Nephron (organoid): ENCODE measurements at regions not wholly inside any gene's neighbourhood (a gene's known extent, or its start where the extent isn't known, plus 50 kb on each side); places are given as distances from the start of the nearest gene placed in this dataset.

Experiments
- H3K27ac Mint-ChIP-seq, 3 experiments: 2 replicates each; pipeline ENCODE4 v1.8.0; 2020; ENCODE audit warnings: mixed read lengths in 3 of 3, mild to moderate bottlenecking in 2 of 3, moderate library complexity in 1 of 3
- H3K27me3 Mint-ChIP-seq: 2 replicates; pipeline ENCODE4 v1.8.0; 2021; ENCODE audit warnings: low read depth, mild to moderate bottlenecking, moderate library complexity, mixed read lengths
- H3K36me3 Mint-ChIP-seq: 2 replicates; pipeline ENCODE4 v1.8.0; 2020; ENCODE audit warnings: low read depth, mixed read lengths
- H3K4me1 Mint-ChIP-seq: 2 replicates; pipeline ENCODE4 v1.8.0; 2020; ENCODE audit warnings: mixed read lengths
- H3K4me3 Mint-ChIP-seq, 3 experiments: 2 replicates each; pipeline ENCODE4 v1.8.0; 2020; ENCODE audit warnings: mild to moderate bottlenecking in 3 of 3, mixed read lengths in 3 of 3, moderate library complexity in 2 of 3
- H3K9me3 Mint-ChIP-seq: 2 replicates; pipeline ENCODE4 v1.8.0; 2020; ENCODE audit warnings: mixed read lengths
- TF ChIP-seq, protein P1 (sequence below), 3 experiments: fragments of 200-600 bp; sonication (generic); IDR thresholded peaks; one replicate each; pipeline ENCODE4 v1.5.0; 2021; ENCODE audit warnings: antibody characterized with exemption in 3 of 3; ENCODE audit not compliant: unreplicated experiment in 3 of 3

DNA sequence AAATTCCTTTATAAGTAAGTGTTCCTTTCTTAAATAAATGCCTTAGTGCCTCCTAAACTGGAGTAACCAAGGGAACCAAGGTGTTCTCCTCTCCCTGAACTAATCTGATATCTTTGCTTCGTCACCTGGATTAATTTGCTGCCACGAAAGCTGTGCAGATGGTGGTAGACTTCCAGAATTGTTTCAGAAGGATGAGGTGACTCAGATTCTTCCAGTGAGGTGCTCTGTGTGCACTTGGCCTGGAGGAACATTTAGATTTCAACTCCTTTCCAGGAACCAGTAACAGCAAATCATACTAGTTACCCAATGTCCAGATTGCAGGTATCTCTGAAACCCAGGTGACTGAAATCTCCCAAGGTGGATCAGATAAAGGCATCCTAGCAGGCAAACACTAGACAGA is 181.9 kb downstream of the FAT3 start:
- peaks cover 30% of the 10 kb centered on the region for H3K4me1 Mint-ChIP-seq
- H3K9me3 Mint-ChIP-seq: peaks cover 10% of the 10 kb centered on the region
- peaks cover 19% of the 10 kb centered on the region for H3K36me3 Mint-ChIP-seq
- H3K4me3 Mint-ChIP-seq: no peak overlapping the region
- H3K27me3 Mint-ChIP-seq: peaks cover 4% of the 10 kb centered on the region
- no peak overlapping the region for H3K27ac Mint-ChIP-seq
- TF ChIP-seq, protein P1, sequence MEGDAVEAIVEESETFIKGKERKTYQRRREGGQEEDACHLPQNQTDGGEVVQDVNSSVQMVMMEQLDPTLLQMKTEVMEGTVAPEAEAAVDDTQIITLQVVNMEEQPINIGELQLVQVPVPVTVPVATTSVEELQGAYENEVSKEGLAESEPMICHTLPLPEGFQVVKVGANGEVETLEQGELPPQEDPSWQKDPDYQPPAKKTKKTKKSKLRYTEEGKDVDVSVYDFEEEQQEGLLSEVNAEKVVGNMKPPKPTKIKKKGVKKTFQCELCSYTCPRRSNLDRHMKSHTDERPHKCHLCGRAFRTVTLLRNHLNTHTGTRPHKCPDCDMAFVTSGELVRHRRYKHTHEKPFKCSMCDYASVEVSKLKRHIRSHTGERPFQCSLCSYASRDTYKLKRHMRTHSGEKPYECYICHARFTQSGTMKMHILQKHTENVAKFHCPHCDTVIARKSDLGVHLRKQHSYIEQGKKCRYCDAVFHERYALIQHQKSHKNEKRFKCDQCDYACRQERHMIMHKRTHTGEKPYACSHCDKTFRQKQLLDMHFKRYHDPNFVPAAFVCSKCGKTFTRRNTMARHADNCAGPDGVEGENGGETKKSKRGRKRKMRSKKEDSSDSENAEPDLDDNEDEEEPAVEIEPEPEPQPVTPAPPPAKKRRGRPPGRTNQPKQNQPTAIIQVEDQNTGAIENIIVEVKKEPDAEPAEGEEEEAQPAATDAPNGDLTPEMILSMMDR (IDR thresholded peaks at IDR 0.05; ENCODE audit: unreplicated experiment in 3 of 3): no peak

DNA sequence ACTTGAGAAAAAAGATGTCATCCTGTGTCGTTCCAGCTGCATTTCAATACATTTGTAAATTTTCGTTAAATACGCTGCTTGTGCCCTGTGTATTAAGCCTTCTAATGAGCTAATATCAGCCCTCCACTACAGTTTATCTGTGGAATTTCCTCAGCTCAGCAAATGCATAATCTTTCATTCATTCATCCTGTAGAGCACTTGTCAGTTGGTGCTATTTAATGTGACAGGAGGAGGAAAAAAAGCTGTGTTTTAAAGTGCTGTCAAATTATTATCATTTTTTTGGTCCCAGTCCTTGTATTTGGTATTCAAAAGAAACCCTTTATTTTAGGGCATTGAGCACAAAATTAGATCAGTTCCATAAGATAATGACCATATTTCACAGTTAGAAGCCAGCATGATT is 184.7 kb downstream of the FAT3 start:
- peaks cover 46% of the 10 kb centered on the region for H3K4me1 Mint-ChIP-seq
- peaks cover 4% of the 10 kb centered on the region for H3K9me3 Mint-ChIP-seq

DNA sequence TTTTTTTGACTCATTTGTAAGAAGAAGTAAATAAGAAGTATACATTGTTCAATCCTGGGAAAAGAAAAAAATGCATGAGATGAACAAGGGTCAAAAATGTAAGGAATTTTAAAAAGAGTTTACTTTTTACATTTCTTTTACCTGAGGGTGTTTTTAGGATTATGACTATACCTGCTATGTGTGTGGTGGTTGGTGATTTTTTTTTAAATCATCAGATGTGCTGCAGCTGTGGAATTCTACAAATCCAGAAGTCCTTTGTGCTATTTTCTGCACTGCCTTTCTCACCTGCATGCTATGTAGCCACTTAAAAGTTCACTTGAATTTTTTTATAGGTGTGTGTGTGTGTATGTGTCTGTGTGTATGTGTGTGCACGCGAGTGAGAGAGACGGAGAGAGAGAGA is 185.3 kb downstream of the FAT3 start:
- H3K27me3 Mint-ChIP-seq: no peaks in the 10 kb centered on the region
- H3K9me3 Mint-ChIP-seq: peaks cover 2% of the 10 kb centered on the region
- peaks cover 5% of the 10 kb centered on the region for H3K36me3 Mint-ChIP-seq
- peaks cover 46% of the 10 kb centered on the region for H3K4me1 Mint-ChIP-seq
- TF ChIP-seq, protein P1 (IDR thresholded peaks at IDR 0.05; ENCODE audit: unreplicated experiment in 3 of 3): no peak
- H3K4me3 Mint-ChIP-seq: no peak overlapping the region
- no peak overlapping the region for H3K27ac Mint-ChIP-seq

More for the DNA sequence above, 184.7 kb downstream of the FAT3 start:
- no peaks in the 10 kb centered on the region for H3K27me3 Mint-ChIP-seq
- no peak overlapping the region for H3K27ac Mint-ChIP-seq
- H3K4me3 Mint-ChIP-seq: no peak overlapping the region
- TF ChIP-seq, protein P1 (IDR thresholded peaks at IDR 0.05; ENCODE audit: unreplicated experiment in 3 of 3): no peak
- peaks cover 8% of the 10 kb centered on the region for H3K36me3 Mint-ChIP-seq

DNA sequence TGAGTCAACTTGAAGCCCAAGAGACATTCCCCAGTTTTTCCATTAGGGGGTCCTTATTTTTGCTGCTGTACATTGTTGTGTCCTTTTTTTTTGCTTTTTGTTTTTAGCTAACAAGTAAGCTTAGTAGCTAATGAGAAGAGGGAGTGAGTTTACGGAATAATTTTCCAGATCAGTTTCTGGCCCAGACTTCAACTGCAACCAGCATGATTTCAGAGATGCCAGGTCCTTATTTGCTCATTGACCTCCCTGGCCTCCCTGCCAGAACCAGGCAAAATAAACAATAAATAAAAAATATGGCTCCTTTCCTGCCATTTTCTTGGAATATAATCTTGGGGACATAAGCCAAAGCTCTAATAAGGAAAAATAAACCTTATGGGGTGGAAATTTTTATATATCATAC is 185.9 kb downstream of the FAT3 start:
- TF ChIP-seq, protein P1 (IDR thresholded peaks at IDR 0.05; ENCODE audit: unreplicated experiment in 3 of 3): no peak
- no peaks in the 10 kb centered on the region for H3K36me3 Mint-ChIP-seq
- H3K27ac Mint-ChIP-seq: no peak overlapping the region
- no peaks in the 10 kb centered on the region for H3K9me3 Mint-ChIP-seq
- H3K4me3 Mint-ChIP-seq: no peak overlapping the region
- no peaks in the 10 kb centered on the region for H3K27me3 Mint-ChIP-seq
- peaks cover 46% of the 10 kb centered on the region for H3K4me1 Mint-ChIP-seq

DNA sequence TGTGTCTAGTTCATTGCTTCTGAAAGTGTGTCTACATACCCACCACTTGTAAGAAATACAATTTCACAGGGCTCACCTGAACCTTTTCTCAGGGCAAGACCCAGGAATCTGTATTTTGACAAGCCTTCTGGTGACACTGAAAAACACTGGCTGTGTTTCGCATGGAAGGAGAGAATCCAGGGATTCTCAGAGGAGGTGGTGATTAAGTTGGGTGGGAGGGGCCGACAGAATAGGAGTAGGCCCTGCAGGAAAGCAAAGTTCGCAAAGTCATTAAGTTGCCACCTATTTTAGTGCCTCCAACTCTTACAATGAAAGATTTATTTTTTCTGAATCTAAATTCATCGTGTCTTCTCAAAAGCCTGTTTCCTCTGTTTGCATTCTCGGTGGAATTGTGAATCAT is 186.8 kb downstream of the FAT3 start:
- Mint-ChIP-seq H3K9me3 (no peaks in the 10 kb centered on the region), H3K27ac (no peak overlapping the region), H3K4me3 (no peak overlapping the region), H3K27me3 (no peaks in the 10 kb centered on the region), H3K36me3 (no peaks in the 10 kb centered on the region), H3K4me1 (peaks cover 46% of the 10 kb centered on the region)
- TF ChIP-seq, protein P1 (IDR thresholded peaks at IDR 0.05; ENCODE audit: unreplicated experiment in 3 of 3): no peak

DNA sequence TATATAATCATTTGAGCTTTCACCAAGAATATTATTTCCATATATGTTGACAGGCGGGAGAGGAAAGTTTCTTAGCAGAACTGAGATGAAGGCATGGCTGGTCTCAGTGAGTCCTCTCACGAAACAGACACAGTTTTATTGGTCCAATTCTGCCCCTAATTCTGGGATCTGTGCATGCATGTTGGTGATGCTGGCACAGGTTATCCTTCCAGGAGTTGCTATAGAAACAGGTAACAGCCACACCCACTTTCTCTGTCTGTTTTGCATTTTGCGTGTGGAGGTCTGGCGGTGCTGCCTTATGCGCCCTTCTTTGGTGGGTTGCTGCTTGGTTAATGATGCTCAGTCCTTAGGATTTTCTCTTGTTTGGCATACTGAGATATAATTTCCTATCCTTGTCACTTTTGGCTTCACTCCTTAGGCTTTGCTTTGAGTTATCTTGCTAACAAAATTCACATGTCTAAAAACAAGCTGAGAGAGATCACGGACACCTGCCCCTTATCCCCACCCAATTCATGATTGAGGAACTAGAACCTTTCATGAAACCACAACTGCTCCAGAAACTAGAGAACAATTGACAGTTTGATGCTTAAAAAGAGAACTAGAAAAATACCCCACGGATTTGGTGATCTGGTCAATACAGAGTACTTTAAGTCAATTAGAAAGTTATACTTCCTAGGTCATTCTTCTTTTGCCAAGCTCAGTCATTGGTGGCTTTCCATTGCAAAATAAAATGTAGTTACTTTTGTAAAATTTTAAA is 189.3 kb downstream of the FAT3 start:
- TF ChIP-seq, protein P1 (IDR thresholded peaks at IDR 0.05; ENCODE audit: unreplicated experiment in 3 of 3): no peak
- Mint-ChIP-seq H3K36me3 (no peaks in the 10 kb centered on the region), H3K9me3 (no peaks in the 10 kb centered on the region), H3K4me1 (peaks cover 48% of the 10 kb centered on the region), H3K27me3 (no peaks in the 10 kb centered on the region), H3K27ac (no peak overlapping the region), H3K4me3 (no peak overlapping the region)
